HG03108 (cell line): ENCODE measurements at regions not wholly inside any gene's neighbourhood (a gene's known extent, or its start where the extent isn't known, plus 50 kb on each side); places are given as distances from the start of the nearest gene placed in this dataset.

Experiments used
- ATAC-seq: cut with Tn5 transposase; IDR thresholded peaks from one replicate; pipeline ENCODE4 v1.9.1; 2021; ENCODE audit warnings: moderate library complexity; ENCODE audit not compliant: unreplicated experiment

DNA sequence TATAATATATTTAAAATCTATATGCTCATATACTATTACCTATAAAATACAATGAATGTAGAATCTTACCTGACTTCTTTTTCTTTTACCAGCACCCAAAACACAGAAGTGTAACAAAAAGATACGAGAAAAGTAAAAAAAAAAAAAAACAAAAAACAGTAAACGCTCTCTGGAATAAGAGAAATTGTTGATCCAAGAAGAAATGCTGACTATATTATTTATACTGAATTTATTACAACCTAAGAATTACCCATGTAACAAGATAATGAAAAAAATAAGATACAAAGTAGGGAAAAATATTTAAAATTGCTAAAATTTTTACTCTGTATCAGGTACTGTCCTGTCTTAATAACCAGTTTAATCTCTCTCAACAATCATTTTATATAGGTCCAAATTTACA is 787.9 kb upstream of the MAN1A1 start:
- ATAC-seq, result no peak

GRCh38 chr6:120129228-120129627 is 779.7 kb upstream of the MAN1A1 start:
- no peak for ATAC-seq

- no peak for ATAC-seq
Observed at GRCh38 chr6:120122401-120122800, 772.8 kb upstream of the MAN1A1 start.

DNA sequence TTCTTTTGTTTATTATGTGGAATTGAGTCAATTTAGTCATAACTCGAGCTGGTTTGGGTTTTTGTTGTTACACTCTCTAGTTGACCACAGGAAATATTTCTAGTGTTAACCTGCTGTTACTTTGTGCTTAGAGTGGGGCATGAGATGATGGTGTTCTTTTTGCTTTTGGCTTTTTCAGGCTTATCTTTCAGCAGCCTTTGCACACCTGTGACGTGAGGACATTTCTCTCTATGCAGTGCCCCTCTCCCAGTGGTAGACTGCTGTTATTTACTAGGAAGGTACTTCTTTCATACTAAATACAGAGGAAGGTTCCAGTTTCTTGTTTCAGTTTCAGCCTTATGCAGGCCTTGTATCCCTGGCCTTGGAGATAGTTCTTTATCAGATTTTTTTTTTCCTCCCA is 766.8 kb upstream of the MAN1A1 start:
- no peak for ATAC-seq

- ATAC-seq, result no peak
Observed at GRCh38 chr6:120112980-120113379, 763.4 kb upstream of the MAN1A1 start.

DNA sequence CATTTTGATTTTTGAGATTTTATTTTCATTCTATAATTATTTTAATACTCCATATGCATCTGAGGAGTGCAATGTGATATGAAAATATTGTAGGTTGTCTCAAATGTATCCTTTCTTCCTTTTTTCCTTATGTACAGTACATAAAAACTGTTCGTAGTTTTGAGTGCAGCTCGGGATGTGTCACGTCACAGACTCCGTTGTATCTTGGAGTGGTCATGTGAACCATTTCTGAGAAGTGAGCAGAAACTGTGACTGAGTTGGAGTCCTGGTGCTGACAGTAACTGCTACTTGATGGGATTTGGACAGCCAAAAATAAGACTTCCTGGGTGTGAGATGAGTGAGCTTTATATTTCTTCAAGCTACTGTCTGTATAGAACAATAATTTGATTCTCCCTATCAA is 761.4 kb upstream of the MAN1A1 start:
- ATAC-seq, result no peak

- ATAC-seq, result no peak
Observed at GRCh38 chr6:120108061-120108795, 758.7 kb upstream of the MAN1A1 start.

GRCh38 chr6:120103618-120104017 is 754.1 kb upstream of the MAN1A1 start:
- no peak for ATAC-seq

DNA sequence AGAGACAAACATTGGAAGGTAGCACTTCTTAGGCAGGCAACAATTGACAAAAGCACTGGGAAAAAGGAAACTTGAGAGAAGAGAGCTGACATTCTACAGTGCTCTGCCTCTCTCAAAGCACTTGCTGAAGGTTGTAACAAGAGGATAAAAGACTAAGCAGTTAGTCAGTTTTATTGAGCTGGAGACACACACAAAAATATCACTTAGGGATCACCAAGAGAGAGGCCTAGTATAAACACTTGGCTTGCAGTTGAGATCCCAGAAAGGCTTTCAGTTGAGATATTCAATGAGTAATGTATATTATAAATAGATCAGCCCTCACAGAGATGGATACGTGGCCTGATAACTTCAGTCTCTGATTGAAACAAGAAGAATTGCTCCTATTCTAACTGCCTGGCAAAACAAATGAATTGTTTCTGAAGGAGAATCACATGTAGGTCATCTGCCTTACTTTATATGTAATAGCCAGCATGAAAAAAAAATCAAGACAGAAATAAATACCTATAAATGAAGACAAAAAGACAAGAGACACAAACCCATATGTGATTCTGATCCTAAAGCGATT is 747.2 kb upstream of the MAN1A1 start:
- no peak for ATAC-seq

- no peak for ATAC-seq
Observed at GRCh38 chr6:120083186-120083585, 733.6 kb upstream of the MAN1A1 start.

DNA sequence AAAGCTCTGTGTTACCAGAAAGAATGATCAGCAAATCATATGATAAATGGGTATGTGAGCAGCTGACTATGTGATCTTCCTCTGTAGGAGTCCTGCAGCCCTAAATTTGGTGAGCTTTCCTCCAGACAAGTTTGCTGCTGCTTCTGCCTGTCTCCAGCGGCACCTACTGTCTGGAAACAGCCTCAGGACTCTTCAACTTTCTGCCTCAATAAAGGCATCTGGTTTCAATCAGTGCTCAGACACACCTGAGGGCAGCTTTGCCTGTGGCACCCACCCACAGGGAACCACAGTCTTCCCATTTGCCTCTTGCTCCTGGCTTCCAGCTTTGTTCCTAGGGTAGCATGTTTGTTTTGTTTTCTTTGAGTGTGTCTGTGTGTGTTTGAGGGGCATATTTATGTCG is 727.9 kb upstream of the MAN1A1 start:
- no peak for ATAC-seq

- ATAC-seq, result no peak
Observed at GRCh38 chr6:120058410-120058809, 708.8 kb upstream of the MAN1A1 start.

DNA sequence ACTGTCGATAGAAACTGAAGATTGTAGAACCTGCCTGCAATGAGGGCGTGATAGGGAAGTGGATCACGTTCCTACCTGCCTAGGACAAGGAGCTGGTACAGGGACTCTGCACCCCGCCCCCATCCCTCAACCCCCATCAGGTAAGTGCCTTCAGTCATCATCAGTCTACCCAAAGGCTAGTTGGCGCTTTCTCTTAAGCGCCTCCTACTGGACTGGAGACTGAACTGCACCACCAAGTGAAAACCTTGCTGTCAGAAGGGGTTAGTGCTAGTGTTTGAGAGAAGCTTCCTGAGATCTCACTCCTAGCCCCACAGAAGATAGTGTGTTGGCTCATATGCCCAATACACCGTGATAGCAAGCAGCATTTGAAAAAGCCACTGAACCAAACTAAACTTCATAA is 706.5 kb upstream of the MAN1A1 start:
- ATAC-seq, result no peak

GRCh38 chr6:120055071-120055470 is 705.5 kb upstream of the MAN1A1 start:
- no peak for ATAC-seq

GRCh38 chr6:120039664-120040063 is 690.1 kb upstream of the MAN1A1 start:
- no peak for ATAC-seq

DNA sequence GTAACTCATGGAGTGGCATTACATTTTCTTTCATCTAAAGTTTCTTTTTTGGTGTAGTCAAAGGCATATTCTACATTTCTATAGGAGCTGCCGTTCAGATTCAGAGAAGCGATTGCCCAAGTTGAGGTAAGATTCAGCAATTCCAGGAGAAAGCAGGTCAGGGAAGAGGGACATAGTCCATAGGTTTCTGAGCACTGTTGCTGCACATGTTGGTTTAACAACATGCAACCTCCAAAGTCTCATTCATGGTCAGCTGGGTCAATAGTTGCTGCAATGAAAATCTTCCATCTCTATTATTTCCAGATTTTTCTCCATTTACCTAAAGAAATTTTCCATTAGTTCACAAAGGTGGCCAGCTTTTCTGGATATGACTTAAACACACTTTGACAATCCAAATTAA is 682.3 kb upstream of the MAN1A1 start:
- no peak for ATAC-seq

DNA sequence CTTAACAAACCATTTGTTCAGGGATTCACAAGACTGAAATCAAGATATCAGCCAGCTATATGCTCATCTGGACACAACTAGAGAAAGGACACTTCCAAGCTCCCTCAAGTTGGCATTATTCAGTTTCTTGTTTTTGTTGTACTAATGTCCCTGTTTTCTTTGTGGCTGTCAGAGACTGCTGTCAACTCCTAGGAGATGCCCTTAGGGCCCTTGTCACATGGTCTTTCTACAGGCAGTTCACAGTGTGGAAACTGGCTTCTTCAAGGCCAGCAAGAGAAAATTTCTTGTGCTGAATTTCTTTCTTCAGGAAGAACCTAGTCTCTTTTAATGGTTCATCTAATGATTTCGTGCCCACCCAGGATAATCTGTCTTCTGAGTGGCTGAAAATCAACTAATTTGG is 677.2 kb upstream of the MAN1A1 start:
- no peak for ATAC-seq

GRCh38 chr6:120010075-120010474 is 660.5 kb upstream of the MAN1A1 start:
- no peak for ATAC-seq

- no peak for ATAC-seq
Observed at GRCh38 chr6:120005292-120005976, 655.9 kb upstream of the MAN1A1 start.

DNA sequence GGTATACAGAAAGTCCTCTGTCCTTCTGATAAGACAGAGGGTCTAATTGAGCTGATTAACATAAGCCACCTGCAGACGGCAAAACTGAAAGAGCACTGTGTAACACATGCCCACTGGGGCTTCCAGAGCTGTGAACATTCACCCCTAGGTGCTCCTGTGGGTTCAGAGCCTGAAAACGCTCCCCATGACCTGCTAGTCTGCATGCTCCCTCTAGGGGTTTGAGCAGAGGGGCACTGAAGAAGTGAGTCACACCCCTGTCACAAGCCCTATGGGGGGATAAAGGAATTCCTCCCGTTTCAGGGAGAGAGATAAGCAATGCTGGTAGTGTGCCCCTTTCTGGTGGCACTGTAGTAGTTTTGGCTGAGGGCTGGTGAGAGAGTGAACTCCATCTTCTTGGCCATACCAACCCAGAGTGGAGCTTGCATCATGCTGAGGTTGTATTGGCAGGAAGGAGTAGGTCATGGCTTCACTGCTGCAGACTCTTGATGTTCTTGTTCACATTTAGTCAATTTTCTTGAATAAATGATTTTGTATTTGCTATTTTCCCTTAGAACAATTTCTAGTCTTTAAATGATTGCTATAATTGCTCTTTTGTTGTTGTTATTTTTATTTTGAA is 637.5 kb upstream of the MAN1A1 start:
- no peak for ATAC-seq

DNA sequence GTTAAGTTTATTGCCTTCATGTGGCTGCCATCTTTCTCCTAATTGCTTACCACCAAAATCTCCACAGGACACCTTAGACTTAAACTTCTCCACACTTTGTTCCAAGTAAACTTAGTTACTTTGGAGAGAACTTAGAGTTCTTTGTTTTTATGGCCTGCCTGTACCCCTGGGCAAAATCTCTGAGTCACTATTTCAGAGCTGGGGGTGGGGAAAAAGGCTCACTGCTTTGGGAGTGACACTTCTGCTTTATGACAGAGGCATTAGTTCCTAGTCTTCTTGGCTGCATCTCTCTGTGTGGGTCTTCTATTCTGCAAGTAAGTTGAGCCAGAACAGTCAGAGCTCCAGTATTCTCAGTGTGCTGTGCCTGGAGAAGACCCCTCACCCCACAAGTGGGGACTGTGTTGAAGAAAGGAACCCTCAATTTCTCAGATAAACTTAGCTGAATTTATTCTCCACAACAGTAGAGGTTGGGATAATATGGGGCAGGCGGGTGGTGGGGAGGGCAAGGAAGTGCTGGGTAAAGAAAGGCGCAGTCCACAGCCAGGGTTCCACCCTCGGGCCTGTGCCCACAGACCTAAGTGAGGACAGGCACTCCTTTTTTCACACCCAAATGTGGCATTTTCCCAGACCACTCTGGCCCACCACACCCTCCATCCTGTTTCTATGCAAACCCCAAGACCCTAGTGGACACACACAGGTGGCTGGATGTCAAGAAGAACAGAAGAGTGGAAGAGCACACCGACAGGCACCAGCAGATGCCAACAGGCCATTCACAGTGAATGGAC is 636.6 kb upstream of the MAN1A1 start:
- no peak for ATAC-seq
